Globus pallidus (tissue), 1 donor: ENCODE measurements at regions not wholly inside any gene's neighbourhood (a gene's known extent, or its start where the extent isn't known, plus 50 kb on each side); places are given as distances from the start of the nearest gene placed in this dataset.
"Not testable (repeated sequence)": the region's sequence is repeated elsewhere in the genome, so short reads cannot be mapped to it uniquely, and the experiment has no call there.

ENCODE experiments used
- DNase-seq: peaks from one replicate; pipeline ENCODE4 v3.0.0-alpha.2; 2015; ENCODE audit warnings: low spot score

GRCh38 chr16:14002416-14002990 is 68.6 kb upstream of the MRTFB start:
- no peak for DNase-seq

GRCh38 chr16:14003074-14003570 is 68.0 kb upstream of the MRTFB start:
- peak; percentile 35 for DNase-seq

DNA sequence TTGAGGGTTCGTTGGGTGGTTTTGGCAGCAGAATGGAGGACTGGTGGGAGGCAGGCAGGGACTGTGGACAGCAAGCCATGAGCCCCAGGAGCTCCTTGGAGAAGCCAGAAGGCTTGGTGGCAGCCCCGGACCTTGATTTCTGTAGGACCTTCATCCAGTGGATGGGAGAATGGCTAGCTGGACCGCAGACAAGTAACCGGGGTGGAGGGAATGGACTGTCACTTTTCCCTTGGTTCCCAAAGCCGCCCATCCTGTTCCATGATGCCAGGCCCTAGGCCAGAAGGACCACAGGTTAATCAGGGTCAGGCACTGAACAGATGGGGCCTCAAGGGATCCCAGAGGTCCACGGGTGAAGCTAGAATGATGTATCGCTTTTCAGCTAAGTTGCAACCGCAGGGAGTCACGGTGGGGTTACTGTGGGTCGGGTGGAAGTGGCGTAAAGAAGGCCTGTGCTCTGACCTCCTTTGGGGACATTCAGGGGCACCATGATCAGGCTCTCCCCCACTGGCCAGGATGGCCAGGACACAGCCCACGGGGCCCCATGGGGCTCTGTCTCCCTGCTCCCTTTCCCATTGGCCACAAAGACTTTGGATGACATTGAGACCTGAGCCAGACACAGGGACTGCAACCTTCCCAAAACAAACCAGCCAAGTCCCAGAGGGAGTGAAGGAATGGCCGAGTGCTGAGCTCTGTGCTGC is 66.9 kb upstream of the MRTFB start:
- no peak for DNase-seq

DNA sequence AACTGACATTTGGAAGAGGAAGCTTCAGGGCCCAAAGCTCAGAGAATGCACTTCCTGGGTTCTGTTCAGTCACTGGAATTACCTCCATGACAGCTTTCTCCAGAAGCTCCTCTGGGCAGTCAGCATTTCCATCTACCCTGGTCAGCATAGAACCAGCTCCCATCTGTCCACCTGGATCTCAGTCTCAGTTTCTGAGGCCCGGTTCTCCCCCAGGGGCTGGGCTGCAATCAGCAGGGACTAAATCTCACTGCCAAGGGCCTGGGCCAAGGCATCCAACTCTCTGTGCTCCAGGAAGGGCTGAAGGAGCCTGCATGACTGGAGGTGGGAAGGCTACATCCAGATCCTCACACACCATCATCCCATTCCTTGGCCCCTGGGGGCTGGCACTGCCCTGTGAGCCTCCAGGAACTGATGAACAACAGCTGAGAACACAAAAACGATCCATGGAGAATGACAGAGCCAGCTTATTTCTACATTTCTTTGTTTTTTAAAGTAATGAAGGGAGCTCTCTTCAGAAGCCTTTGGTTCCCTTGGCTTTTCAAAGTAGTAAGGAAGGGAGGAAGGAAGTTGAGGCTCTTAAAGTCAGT is 66.3 kb upstream of the MRTFB start:
- no peak for DNase-seq

DNA sequence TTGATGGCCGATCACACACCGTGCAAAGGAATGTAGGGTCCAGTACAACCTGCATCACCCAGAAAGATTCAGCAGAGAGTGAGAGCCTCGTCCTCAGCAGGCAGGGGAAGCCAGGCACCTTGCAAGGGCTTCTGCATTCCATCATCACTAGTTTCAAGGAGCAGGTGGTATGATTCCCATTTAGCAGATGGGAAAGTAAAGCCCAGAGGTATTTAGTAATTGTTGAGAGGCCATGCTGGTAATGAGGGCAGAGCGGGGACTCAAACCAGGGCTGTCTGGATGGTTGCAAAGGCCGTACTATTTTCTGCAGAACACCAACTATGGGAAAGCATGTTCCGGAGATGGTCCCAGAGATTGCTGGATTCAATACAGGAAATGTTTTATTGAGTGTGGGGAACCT is 65.8 kb upstream of the MRTFB start:
- no peak for DNase-seq

GRCh38 chr16:14007450-14007849 is 63.7 kb upstream of the MRTFB start:
- DNase-seq, result no peak

GRCh38 chr16:14011001-14011400 is 60.1 kb upstream of the MRTFB start:
- no peak for DNase-seq

- DNase-seq, result no peak
Observed at GRCh38 chr16:14011846-14012245, 59.3 kb upstream of the MRTFB start.

DNA sequence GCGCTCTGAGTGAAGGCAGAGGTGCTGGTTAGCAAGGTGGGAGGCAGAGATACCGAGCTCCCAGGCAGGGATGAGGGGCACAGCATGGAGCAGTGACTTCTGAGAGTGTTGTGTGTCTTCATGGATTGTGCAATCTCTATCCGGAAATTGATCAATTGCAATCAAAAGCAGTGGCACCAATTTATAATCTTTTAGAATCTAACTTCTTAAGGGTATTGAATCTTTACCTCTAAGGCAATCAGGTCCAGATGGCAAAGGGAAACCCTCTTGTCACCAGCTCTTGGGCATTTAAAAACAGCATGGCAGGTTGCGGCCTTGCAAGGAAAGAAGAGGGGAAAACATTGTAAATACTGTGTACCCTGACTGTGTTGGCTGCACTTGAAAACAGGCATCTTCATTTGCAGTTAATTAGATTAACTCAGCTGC is 58.0 kb upstream of the MRTFB start:
- no peak for DNase-seq

DNA sequence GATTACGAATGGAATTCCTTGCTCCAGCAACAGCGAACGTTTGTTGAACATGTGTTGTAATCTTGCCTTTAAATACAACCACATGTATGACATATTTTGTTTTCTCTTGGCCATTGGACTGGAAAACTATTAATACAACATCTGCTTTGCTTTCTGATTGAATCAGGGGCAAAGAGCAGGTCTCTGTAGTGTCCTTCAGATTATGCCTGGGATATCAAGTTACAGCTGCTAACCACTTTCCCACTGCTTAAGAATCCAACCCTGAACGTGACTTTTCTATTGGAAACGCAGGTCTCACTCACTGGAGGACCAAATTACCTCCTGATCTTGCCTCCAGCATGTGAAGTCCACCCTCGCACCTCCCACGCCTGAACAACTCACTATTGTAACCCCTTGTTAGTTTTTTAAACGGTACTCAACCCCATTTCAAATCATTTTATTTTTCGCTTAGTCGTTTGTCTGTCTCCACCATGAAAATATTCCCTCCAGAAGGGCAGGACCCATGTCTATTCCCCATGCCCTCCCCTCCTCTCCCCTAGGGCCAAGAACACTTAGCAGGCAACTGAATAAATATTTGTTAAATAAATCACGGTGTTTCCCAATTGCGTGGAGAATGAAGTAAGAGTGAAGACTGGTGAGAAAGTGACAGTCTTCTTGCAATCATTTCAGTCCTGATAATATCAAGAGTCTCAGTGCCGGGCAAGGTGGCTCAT is 57.4 kb upstream of the MRTFB start:
- DNase-seq, result no peak

- DNase-seq, result no peak
Observed at GRCh38 chr16:14014284-14014625, 56.9 kb upstream of the MRTFB start.

DNA sequence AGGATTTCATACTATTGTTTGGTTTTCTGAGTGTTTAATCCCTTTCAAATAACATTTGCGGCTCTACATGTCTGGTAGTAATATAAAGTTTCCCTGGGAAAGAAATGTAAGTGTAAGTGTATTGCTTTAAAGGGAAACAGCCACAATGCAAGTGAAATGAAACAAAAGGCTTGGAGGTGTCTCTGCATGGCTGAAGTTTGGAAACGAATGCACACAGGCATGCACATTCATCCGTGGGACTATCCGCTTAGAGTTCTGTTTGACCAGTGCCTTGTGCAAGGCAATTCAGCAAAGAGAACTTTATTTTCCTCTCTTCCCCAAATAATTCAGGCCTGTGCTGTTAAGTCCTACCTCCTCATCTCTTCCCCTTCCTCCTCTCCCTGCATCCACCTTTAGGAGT is 56.1 kb upstream of the MRTFB start:
- DNase-seq, result no peak

DNA sequence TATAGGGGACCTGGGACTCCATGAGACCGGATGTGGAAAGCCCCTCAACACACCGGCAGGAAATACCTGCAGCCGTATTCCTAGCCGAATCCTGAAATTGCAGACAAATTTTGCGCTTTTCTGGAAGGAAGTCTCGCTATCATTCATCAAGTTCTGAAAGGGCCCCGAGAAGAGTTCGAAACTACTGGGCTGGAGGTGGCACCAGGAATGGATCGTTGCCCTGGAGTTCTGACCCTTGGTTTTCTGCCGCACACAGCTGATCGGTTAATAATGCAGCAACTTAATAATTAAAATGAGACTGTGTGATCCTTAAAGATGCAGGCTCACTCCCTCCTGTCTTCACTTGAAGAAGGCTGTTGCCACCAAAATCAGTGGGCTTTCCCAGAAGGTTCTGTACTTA is 55.7 kb upstream of the MRTFB start:
- no peak for DNase-seq

GRCh38 chr16:14015948-14016347 is 55.2 kb upstream of the MRTFB start:
- DNase-seq, result no peak

DNA sequence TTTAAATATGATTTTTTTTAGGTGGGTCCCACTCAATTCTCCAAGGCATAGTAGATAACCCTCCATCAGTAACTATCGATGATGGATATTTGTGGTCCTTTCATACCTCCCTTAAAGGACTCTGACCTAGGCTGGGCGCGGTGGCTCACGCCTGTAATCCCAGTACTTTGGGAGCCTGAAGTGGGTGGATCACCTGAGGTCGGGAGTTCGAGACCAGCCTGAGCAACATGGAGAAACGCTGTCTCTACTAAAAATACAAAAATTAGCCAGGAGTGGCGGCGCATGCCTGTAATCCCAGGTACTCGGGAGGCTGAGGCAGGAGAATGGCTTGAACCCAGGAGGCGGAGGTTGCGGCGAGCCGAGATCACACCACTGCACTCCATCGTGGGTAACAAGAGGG is 54.8 kb upstream of the MRTFB start:
- not testable (repeated sequence) for DNase-seq

- DNase-seq, result no peak
Observed at GRCh38 chr16:14017886-14018285, 53.2 kb upstream of the MRTFB start.

DNA sequence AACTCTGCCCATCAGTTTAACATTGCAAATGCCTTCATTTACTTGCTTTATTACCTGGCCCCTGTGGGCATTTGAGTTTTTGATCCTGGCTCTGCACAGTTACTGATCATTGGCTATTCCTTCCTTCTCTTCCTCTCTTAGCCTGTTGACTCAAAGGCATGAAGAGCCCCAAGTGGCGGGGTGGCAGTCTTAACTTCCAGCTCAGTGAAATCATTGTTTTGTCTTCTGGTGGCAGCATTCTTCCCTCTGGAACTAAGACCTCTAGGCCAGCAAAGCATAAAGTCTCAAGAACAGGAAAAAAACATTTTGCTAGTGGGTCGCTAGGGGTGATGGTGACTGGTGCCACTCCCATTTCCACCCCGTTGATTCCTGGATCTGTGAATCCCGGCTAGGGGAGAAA is 52.3 kb upstream of the MRTFB start:
- DNase-seq, result no peak

- no peak for DNase-seq
Observed at GRCh38 chr16:14020141-14020540, 51.0 kb upstream of the MRTFB start.
